Thymus (tissue), 11 donors: ENCODE measurements at regions not wholly inside any gene's neighbourhood (a gene's known extent, or its start where the extent isn't known, plus 50 kb on each side); places are given as distances from the start of the nearest gene placed in this dataset.

Experiments used
- DNase-seq, 9 donors: peaks; one replicate each; pipeline ENCODE4 v3.0.0-alpha.2; 2013; ENCODE audit warnings: low spot score in 9 of 9, low read depth in 6 of 9, missing footprints in 1 of 9
- H3K27ac ChIP-seq, 2 donors: one replicate each; pipeline ENCODE4 v1.5.1; 2013; ENCODE audit warnings: control low read depth in 1 of 2, low read depth in 1 of 2, low read length in 1 of 2, mild to moderate bottlenecking in 1 of 2, moderate library complexity in 1 of 2
- H3K27me3 ChIP-seq, 2 donors: one replicate each; pipeline ENCODE4 v1.5.1; 2013; ENCODE audit warnings: low read length in 1 of 2; ENCODE audit not compliant: control insufficient read depth in 2 of 2, insufficient read depth in 1 of 2
- H3K36me3 ChIP-seq, 2 donors: one replicate each; pipeline ENCODE4 v1.5.1; 2013; ENCODE audit warnings: low read length in 1 of 2, mild to moderate bottlenecking in 1 of 2, moderate library complexity in 1 of 2; ENCODE audit not compliant: control insufficient read depth in 2 of 2, insufficient read depth in 2 of 2
- H3K4me1 ChIP-seq, 2 donors: one replicate each; pipeline ENCODE4 v1.5.1; 2013; ENCODE audit warnings: low read length in 2 of 2; ENCODE audit not compliant: control insufficient read depth in 2 of 2, insufficient read depth in 2 of 2
- H3K4me3 ChIP-seq, 2 donors: one replicate each; pipeline ENCODE4 v1.5.1; 2013; ENCODE audit warnings: low read length in 2 of 2, control low read depth in 1 of 2, mild to moderate bottlenecking in 1 of 2
- H3K9me3 ChIP-seq, 2 donors: one replicate each; pipeline ENCODE4 v1.5.1; 2013; ENCODE audit warnings: low read length in 1 of 2, mild to moderate bottlenecking in 1 of 2; ENCODE audit not compliant: control insufficient read depth in 2 of 2, insufficient read depth in 1 of 2
- WGBS: extraction: QIAGEN DNeasy Blood & Tissue Kit; methylation state at CpG from one replicate; pipeline ENCODE4 v1.1.7; 2013; 5-methylcytosine and 5-hydroxymethylcytosine counted together
- donor health status: healthy.

DNA sequence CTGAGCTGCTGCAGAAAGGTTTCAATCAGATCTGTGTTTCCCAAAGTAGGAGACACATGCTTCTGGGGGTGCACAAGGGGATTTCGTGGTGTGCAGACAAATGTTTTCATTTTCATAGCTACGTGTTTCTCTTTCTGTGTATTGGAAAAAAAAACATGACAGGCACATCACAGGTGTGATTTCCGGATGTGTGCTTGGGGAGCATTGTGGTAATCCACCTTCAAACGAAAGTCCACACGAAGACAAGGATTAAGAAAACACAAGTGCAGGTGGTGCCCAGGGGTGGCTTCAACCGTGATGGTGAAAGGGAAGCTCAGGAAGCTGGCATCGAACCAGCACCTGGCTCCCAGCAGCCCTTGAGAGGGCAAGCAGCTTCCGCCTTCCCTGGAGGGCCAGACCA lies 164.6 kb upstream of the LINGO1 start:
- peaks cover 0 to 2% of the 10 kb centered on the region in 2 donors for H3K27me3 ChIP-seq
- WGBS: 53% methylated on average over 8 of the region's 8 CpGs
- H3K9me3 ChIP-seq: no peaks in the 10 kb centered on the region
- DNase-seq: peak in 1 of 9 donors; percentile 14
- H3K4me3 ChIP-seq: no peak overlapping the region
- H3K36me3 ChIP-seq: no peaks in the 10 kb centered on the region
- H3K4me1 ChIP-seq: peaks cover 3 to 36% of the 10 kb centered on the region in 2 donors
- peak overlapping the region in 1 of 2 donors; percentile 57 for H3K27ac ChIP-seq

DNA sequence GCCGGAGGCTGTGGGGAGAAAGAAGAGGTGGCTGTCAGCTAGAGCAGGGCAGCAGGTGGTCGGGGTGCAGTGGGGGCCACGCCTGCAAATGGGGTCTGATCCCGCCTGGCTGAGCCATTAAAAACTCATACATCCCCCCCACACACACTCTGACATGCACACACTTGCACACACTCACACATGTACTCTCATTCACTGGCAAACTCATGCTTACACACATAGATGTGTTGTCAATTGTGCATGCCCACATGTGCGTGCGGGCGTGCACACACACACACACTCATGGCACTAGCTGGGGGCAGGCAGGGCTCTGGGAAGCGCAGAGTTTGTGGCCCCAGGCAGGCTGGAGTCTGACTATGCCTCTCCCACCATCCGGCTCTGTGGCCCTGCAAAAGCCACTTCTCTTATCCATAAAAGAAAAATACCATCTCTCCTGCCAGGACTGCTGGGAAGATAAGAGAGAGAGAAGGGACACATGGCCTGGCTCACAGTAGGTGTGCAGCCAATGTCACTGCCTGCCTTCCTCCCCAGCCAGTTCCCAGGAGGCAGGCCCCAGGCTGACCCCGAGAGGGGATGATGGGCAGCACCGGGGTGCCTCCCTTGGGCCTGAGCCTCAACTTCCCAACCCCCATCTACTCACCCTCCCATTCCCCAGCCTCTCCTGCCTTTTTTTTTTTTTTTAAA lies 163.5 kb upstream of the LINGO1 start:
- 87% methylated on average over 11 of the region's 11 CpGs for WGBS
- Histone ChIP-seq H3K36me3 (no peaks in the 10 kb centered on the region), H3K4me1 (peaks cover 3 to 35% of the 10 kb centered on the region in 2 donors), H3K27me3 (peaks cover 0 to 2% of the 10 kb centered on the region in 2 donors), H3K4me3 (no peak overlapping the region), H3K9me3 (no peaks in the 10 kb centered on the region), H3K27ac (no peak overlapping the region)
- DNase-seq: no peak

- Histone ChIP-seq H3K9me3 (no peaks in the 10 kb centered on the region), H3K27me3 (peaks cover 0 to 2% of the 10 kb centered on the region in 2 donors), H3K36me3 (no peaks in the 10 kb centered on the region), H3K27ac (no peak overlapping the region), H3K4me1 (peaks cover 3 to 35% of the 10 kb centered on the region in 2 donors), H3K4me3 (no peak overlapping the region)
- DNase-seq: no peak
- 72% methylated on average over 10 of the region's 10 CpGs for WGBS
These were observed 162.7 kb upstream of the LINGO1 start for GRCh38 chr15:77795446-77795845.

- DNase-seq: no peak
- Histone ChIP-seq H3K4me1 (peaks cover 0 to 11% of the 10 kb centered on the region in 2 donors), H3K36me3 (no peaks in the 10 kb centered on the region), H3K9me3 (no peaks in the 10 kb centered on the region), H3K4me3 (no peak overlapping the region), H3K27ac (no peak overlapping the region), H3K27me3 (no peaks in the 10 kb centered on the region)
- 97% methylated on average over 9 of the region's 9 CpGs for WGBS
These were observed 159.2 kb upstream of the LINGO1 start for GRCh38 chr15:77791941-77792340.

GRCh38 chr15:77790481-77790880 lies 157.8 kb upstream of the LINGO1 start:
- DNase-seq: no peak
- Histone ChIP-seq H3K36me3 (no peaks in the 10 kb centered on the region), H3K27me3 (peaks cover 0 to 5% of the 10 kb centered on the region in 2 donors), H3K27ac (no peak overlapping the region), H3K9me3 (no peaks in the 10 kb centered on the region), H3K4me3 (no peak overlapping the region), H3K4me1 (no peaks in the 10 kb centered on the region)
- 57% methylated on average over 3 of the region's 3 CpGs for WGBS

GRCh38 chr15:77786956-77787355 lies 154.2 kb upstream of the LINGO1 start:
- H3K4me3 ChIP-seq: no peak overlapping the region
- H3K9me3 ChIP-seq: no peaks in the 10 kb centered on the region
- no peaks in the 10 kb centered on the region for H3K36me3 ChIP-seq
- H3K27ac ChIP-seq: no peak overlapping the region
- no peak for DNase-seq
- H3K27me3 ChIP-seq: peaks cover 0 to 8% of the 10 kb centered on the region in 2 donors
- WGBS: 92% methylated on average over 12 of the region's 12 CpGs
- no peaks in the 10 kb centered on the region for H3K4me1 ChIP-seq

GRCh38 chr15:77786181-77786890 lies 153.6 kb upstream of the LINGO1 start:
- Histone ChIP-seq H3K4me3 (no peak overlapping the region), H3K27me3 (peaks cover 0 to 8% of the 10 kb centered on the region in 2 donors), H3K9me3 (no peaks in the 10 kb centered on the region), H3K27ac (no peak overlapping the region), H3K4me1 (no peaks in the 10 kb centered on the region), H3K36me3 (no peaks in the 10 kb centered on the region)
- WGBS: 87% methylated on average over 11 of the region's 11 CpGs
- DNase-seq: no peak

DNA sequence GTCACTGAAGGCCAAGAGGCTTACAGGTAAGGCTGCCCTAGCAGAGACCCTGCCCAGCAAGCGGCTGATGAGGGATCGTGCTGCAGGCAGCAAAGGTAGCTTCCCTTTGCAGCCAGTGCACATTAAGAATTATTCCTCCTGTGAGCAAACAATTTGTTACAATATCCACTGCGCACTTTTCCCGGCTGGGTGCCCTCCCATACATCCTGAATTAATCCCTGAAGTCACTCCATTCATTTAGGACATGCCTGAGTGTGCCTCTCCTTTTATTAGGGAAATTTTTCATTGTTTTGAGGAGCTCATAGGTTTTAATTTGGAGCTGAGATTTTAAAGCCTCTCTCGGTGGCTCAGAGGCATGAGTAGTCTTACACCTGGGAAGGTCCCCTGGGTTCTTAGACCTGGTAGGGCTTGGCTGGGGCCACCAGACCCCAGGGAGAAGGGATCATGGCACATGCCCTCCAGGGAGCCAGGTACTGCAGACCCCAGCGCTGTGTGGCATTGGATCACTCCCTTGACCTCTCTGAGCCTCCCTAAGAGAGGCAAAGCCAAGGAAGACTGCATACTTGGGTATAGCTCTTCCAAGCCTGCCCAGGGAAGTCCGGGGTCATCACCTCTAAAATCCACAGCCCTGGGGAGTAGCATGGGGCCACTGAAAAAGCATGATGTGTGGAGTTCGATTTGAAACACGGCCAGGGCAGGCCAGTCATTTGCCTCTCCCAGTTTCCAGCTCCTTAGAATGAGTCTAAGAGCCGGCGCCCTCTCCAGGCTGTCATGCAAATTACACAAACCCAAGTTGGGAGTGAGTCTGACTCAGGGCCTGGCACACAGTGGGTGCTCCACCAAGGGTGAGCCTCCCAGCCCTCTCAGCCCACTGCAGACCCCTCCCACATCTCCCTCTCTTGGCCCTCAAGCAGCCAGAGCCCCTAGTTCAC lies 151.9 kb upstream of the LINGO1 start:
- Histone ChIP-seq H3K4me3 (no peak overlapping the region), H3K27ac (no peak overlapping the region), H3K36me3 (no peaks in the 10 kb centered on the region), H3K27me3 (peaks cover 0 to 8% of the 10 kb centered on the region in 2 donors), H3K9me3 (no peaks in the 10 kb centered on the region), H3K4me1 (no peaks in the 10 kb centered on the region)
- DNase-seq: peak in 1 of 9 donors; percentile 2
- WGBS: 63% methylated on average over 11 of the region's 11 CpGs

DNA sequence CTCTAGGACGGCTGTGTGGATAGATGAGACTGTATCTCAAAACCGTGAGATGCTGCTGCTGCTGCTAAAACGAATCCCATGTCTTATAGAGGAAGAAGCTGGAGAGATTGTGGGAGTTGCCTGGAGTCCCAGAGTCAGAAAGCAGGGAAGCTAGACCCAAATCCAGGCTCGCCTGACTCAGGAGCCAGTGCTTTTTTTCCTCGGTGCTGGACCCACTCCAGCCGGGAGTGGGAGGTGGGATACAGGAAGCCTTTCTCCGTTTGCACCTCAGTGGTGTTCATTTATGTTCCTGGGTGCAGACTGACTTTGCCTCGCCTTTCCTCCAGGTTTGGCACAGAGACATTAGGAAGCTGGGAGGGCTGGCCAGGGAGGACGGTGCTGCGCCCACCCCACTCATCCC lies 150.9 kb upstream of the LINGO1 start:
- no peak for DNase-seq
- WGBS: 79% methylated on average over 10 of the region's 10 CpGs
- H3K27ac ChIP-seq: no peak overlapping the region
- H3K27me3 ChIP-seq: peaks cover 0 to 8% of the 10 kb centered on the region in 2 donors
- no peaks in the 10 kb centered on the region for H3K36me3 ChIP-seq
- no peak overlapping the region for H3K4me3 ChIP-seq
- no peaks in the 10 kb centered on the region for H3K4me1 ChIP-seq
- H3K9me3 ChIP-seq: no peaks in the 10 kb centered on the region
